HG03520 (cell line): ENCODE measurements at regions not wholly inside any gene's neighbourhood (a gene's known extent, or its start where the extent isn't known, plus 50 kb on each side); places are given as distances from the start of the nearest gene placed in this dataset.

ENCODE experiments used
- ATAC-seq: cut with Tn5 transposase; IDR thresholded peaks from one replicate; pipeline ENCODE4 v1.9.1; 2021; ENCODE audit warnings: mild to moderate bottlenecking, moderate library complexity; ENCODE audit not compliant: unreplicated experiment

DNA sequence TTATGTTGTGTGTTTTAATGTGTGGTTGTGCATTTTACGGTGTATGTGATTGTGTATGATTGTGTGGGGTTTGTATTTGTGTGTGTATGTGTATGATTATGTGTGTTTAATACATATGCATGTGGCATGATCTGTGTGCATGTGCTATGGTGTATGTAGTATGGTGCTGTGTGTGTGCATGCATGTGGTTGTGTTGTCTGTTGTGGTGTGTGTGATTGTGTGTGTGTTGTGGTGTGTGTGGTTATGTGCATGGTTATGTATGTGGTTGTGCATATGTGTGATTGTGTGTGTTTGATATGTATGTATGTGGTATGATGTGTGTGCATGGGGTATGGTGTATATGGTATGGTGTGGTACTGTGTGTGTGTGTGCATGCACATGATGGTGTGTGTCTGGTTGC lies 148.1 kb upstream of the AGAP1 start:
- ATAC-seq: no peak

DNA sequence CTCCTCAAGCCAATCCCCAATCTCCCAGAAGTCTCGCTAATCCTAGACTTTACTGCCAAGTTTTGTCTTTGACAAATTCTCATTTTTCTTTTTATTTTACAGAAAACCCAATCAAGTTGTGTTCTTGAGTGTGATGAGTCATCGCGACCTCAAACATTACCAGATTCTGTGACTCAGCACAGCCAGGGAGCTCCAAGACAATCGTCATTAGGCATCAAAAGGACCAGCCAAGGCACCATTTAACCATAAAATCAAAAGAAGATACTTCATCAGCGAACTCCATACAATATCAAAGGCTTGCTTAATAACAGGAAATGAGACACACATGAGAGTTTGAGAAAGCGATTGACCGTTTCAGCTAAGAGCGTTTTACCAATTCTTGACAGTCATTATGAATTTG lies 146.2 kb upstream of the AGAP1 start:
- ATAC-seq: no peak

DNA sequence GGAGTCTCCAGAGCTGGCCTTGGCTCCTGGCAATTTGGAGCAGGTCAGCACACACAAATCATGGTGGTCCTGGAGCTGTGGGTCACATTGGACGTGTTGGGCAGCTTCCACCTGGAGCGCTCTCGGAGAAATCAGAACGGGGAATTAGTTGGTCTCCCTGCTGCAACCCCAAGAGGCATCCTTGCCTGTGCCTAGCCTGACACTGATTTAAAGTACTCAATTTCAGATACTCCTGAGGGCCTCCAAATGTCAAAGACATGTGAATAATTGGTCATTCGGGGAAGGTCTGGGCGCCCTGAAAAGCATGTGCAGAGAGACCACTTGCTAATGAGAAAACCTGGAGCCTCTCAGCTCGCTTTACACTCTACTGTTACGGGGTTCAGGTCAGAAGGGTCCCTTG lies 145.5 kb upstream of the AGAP1 start:
- no peak for ATAC-seq

DNA sequence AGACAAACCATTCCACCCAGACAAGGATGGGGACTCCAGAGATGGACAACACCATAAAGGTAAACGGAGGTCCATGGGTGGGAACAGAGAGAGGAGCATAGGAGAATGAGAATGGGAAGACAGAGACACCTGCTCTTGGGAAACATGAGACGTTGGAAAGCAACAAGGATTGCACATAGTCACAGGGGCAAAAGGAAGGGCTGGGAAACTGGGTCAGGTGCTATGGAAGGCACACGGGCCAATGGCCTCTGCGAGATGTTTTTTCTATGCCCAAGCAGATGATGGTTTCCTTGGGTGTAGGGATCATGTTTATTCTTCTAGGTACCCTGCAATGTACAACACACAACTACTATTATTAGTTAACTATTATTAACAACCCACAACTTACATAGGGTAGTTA lies 143.6 kb upstream of the AGAP1 start:
- ATAC-seq: no peak

DNA sequence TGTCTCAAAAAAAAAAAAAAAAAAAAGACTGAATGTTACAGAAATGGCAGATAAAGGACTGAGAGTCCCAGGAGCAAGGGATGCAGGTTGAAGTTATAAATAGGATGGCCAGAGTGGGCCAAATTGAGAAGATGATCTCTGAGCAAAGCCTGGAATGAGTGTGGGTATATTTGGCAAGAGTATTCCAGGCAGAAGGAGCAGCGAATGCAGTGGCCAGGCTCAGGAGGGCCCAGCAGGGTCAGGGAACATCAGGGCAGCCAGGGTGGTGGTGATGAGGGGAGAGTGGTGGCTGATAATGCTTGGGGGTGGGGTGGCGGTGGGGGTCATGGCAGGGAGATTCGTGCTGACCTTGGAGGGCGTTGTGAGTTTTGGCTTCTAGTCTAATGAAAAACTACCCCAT lies 141.3 kb upstream of the AGAP1 start:
- ATAC-seq: no peak

DNA sequence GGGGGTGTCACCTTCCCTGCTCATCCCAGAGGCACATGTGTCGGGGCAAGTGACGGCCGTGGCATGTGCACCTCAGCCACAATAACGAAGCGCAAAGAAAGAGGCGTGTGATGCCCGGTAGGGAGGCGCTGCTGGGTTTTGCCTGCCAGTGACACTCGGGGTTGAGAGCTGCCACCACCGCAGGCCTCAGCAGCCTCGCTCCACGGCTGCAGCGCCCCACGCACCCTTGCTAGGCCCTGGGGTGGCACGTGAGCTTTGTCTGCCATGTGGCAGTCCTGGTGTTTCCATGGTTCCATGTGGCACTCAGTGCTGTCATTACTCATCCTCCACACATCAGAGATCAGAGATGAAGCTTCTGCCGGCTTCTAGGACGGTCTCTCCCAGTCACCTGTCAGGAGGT lies 136.0 kb upstream of the AGAP1 start:
- no peak for ATAC-seq

DNA sequence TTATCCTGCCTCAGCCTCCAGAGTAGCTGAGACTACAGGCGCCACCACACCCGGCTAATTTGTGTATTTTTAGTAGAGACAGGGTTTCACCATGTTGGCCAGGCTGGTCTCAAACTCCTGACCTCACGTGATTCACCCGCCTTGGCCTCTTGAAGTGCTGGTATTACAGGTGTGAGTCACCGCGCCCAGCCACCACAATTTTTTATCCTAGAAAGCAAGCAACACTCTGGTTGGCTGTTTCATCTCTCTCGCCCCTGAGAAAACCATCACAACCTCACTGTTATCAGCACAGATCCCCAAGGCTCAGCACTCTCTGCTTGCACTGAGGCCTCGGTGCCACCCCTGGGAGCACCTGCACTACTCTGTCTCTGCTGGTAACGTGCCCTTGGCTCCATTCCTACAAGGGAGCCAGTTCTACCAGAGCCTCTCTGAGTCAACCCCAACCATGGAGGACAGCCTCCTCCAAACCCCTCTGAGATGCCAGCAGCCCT lies 134.8 kb upstream of the AGAP1 start:
- ATAC-seq: no peak

DNA sequence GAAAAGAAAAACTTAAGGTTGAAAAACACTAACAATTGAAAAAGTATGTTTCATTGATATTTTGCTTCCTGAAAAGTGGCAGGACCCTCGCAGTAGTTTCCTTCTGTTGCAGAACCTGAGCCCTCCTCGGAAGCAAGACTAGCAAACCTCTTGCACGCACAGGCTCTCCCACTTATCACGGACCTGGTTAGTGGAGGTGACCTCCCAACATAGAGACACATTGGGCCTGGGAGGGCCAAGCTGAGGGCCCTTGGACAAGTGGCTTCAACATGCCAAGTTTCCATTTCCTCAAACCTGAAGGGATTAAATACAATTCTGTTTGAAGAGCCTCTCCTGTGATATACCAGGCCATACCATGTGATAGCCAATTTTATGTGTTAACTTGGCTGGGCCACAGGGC lies 133.4 kb upstream of the AGAP1 start:
- no peak for ATAC-seq

DNA sequence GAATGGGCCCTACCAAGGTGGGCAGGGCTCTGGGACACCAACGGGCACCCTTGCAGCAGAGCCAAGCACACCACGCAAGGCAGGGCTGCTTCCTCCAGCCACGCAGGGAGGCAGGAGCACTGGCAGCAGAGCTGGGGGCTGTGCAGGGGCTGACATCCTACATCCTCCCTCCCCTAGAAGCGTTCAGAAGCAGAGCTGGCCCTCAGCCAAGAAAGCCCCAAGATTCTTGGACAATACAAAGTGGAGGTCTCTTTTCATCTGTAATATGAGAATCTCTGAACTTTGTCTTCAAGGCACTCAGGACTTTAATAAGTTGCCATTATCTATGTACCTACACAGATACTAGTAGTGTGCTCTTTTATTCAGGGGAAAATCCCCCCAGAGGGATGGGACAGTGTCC lies 128.1 kb upstream of the AGAP1 start:
- no peak for ATAC-seq

DNA sequence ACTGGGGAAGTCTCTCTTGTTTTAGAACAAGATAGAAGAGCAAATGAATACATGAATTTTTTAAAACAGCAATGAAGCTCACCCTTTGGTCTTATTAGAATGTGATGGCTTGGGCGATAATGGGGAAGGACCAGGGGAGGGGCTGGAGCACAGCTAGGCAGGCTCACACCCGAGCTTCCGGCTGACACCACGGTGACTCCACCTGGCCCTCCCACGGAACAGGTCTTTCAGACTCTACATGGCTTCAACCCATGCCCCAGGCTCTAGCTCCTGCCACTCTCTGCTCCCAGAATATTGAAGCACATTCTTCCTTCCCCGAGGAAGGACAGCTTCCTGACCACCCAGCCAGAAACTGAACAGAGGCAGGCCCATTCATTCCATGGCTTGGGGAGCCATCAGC lies 127.5 kb upstream of the AGAP1 start:
- ATAC-seq: no peak

DNA sequence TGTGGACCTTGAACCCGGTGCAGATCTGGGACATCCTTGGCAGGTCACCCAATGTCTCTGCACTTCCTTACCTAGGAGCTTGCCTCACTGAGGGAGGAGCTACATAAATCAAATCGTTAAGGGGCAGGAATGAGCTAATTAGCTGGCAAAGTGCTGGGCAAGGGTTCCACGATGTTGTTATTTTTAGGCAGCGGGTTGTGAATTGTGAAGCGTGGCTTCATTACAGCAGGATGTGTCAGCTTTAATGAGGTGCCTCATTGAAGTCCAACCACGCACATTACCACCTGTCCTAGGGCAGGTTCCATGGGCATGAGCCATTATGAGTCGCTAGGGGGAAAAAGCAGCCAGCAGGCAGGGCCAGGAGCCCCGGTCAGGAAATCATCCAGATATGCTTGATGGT lies 127.0 kb upstream of the AGAP1 start:
- ATAC-seq: no peak

DNA sequence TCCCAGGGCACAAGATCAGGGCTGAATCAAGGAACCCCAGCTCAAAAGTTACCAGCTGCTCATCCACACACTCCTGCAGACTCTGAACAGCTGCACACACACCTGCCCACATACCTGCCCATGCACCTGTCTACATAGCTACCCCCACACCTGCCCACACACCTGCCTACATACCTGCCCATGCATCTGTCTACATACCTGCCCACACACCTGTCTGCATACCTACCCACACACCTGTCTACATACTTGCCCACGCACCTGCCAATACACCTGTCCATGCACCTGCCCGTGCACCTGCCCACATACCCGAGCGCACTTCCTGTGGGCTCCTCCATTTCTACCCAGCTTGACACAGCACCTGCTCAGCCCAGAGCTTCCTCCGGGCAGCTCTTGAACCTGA lies 122.8 kb upstream of the AGAP1 start:
- no peak for ATAC-seq

DNA sequence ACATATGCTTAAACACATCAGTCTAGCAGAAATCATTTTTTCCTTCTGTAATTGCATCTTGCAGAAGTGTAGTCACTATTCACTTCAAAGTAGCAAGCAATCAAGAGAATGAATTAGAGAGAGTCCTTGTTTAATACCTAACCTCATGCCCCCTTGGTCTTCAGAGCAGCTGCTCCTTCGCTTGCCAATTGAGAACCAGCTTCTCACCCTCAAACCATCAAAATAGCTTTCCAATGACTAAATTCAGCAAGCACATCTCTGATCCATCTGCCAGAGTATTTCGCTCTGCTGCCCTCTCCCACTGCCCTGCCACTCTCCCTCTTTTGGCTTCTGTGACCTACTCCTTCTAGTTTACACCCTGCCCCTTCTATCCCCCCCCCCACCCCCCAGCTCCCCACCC lies 120.7 kb upstream of the AGAP1 start:
- ATAC-seq: no peak

DNA sequence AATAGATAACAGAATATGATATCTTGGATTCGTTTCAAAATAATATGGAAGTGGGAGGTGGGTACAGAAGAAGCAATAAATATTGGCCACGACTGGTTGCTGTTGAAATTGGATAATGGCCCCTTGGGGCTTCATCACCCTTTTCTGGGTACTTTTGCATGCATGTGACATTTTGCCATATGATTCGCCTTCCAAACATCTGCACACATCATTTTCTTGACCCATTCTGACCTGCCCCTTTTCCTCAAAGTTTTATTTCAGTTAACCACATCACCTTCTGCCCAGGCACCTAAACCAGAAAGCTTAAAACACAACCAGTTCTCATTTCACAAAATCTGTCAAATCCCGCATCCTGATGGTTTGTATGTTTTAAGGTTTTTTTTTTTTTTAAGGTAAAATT lies 116.7 kb upstream of the AGAP1 start:
- no peak for ATAC-seq

DNA sequence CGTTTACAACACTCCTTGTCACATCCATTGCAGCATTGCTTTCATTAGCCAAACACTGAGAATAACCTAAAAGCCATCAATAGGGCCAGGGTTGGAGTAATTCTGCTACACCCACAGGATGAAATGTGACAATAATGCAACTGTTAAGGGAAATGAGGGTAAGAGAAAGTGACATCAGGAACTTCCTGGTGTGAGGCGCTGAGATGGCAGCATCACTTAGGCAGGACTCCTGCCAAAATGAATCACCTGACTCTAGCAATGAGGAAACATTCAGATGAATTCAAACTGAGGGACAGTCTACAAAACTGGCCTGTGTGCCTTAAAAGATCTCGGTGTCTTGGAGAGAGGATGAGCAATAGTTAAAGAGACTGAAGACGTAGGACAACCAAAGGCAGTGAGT lies 115.6 kb upstream of the AGAP1 start:
- no peak for ATAC-seq

DNA sequence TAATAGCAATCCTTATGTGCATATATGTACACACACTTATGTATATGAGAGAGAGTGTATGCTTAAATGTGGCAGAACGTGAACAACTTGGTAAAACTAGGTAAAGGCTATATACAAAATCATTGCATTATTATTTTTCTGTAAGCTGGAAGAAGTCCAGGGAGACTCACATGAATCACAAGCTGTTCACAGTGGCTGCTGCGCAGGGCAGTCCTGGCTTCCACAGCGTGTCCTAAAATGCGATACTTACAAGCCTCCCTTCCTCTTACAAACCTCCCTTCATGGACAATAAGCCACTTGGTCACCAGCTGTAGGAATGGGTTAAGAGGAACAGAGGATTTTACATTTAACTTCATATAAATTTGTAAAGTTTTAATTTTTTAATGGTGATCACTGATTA lies 114.9 kb upstream of the AGAP1 start:
- ATAC-seq: no peak

DNA sequence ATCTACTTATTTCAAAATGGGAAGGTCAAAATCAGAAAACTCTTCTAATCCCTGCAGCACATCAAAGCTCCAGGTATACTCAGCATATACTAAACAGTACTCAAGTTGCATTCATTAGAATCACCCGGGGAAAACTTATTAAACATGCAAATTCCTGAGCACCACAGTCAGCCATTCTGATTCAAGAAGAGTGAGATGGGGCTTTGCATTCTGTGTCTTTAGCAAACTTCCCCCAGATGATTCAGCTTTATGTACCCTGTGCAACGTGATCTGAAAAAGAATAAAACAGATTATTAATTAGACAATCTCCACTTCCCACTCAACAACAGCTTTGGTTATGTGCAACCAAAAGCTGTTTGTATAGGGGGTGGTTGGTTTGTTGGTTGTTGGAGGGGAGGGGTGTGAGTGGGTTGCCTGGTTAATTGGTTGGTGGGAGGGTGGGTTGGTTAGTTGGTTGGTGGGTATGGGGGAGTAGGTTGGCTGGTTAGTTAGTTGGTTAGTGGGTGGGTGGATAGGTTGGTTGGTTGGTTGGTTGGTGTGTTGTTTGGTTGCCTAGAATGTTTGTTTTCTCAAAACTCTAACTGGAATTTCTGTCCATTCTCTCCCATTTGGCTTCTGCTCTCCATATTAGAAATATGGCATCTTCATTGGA lies 112.5 kb upstream of the AGAP1 start:
- ATAC-seq: no peak

DNA sequence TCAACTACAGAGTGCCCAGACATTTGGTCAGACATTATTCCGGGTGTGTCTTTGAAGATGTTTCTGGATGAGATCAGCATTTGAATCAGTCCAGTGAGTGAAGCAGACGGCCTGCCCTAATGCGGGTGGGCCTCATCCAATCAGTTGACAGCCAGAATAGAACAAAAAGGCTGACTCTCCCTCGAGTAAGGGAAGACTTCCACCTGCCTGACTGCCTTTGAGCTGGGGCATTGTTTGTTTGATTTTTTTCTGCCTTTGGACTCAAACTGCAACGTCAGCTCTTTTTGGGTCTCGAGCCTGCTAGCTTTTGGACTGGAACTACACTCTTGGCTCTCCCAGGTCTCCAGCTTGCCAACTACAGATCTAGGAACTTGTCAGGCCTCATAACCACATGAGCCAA lies 111.7 kb upstream of the AGAP1 start:
- no peak for ATAC-seq

DNA sequence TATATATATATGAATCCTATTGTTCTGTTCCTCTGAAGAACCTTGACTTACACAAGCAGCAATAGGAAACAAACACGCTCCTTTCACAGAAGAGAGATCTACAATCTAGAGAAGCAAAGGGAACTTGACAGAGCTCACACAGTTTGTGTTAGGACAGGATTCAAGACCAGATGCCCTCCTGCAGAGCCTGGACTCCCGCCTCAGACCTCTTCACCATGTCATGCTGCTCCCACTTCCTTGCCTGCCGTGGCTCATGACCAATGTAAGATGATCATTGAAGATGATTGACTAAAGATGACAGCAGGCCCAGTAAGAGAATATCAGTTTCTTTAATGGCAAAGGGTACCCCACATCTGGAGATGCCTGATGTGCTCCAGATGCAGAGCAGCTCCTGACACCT lies 111.2 kb upstream of the AGAP1 start:
- no peak for ATAC-seq

DNA sequence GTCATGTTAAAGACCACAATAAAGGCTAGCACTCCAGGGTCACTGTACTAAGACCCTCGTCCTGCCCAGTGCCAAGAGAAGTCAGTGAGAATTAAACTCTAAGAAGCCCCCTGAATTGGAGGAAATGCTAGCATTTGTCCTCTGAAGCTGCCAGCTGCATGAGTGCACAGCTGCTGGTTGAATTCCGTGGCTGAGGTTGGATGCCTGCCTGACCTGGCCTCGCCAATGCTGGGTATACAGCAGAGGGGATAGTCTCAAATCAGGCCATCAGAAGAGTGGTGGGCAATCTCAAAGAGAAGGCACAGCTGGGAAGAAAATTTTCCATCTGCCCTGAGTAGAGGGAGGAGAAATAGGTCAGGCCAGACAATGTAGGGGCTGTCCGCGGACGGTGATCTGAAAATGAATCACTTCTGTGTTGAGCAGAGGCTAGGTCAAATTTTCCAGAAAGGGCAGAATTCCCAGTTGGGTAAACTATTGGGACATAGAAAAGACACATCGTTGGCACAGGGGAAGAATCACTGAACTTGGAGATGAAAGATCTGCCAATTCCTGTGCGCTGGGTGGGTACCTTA lies 110.5 kb upstream of the AGAP1 start:
- no peak for ATAC-seq

DNA sequence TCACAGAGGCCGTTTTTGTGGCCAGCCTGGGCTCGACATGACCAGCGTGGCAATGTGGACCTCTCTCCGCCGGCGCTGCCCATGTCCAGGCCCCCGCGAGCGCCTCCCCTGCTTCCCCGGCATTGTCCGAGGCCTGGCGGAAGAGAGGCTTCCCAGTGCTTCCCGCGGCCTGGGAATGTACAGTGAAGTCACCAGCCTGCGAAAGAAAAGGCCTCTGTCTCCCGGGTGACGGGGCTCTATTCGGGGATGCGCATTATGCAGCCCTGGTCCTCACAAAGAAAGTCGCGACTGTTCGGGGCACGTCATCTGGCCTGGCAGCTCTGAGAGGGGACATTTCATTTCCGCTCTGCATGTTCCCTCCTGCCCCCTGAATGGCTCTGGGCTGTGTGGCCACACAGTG lies 109.2 kb upstream of the AGAP1 start:
- ATAC-seq: no peak

DNA sequence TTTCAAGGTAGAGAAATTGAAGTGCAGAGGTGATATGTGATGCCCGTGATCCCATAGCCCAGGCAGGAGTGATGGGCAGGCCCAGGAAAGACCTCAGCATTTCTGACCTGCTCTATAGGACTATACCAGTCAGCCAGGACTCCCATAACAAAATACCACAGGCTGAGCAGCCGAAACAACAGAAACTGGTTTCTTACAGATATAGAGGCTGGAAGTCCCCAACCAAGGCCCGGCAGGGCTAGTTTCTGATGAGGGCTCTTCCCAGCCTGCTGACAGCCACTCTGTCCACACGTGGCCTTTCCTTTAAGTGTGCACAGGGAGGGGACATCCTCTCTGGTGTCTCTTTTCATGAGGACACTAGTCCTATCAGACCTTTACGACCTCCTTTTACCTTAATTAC lies 104.2 kb upstream of the AGAP1 start:
- no peak for ATAC-seq
